ENCODE measurements at regions not wholly inside any gene's neighbourhood (a gene's known extent, or its start where the extent isn't known, plus 50 kb on each side); places are given as distances from the start of the nearest gene placed in this dataset.

DNA sequence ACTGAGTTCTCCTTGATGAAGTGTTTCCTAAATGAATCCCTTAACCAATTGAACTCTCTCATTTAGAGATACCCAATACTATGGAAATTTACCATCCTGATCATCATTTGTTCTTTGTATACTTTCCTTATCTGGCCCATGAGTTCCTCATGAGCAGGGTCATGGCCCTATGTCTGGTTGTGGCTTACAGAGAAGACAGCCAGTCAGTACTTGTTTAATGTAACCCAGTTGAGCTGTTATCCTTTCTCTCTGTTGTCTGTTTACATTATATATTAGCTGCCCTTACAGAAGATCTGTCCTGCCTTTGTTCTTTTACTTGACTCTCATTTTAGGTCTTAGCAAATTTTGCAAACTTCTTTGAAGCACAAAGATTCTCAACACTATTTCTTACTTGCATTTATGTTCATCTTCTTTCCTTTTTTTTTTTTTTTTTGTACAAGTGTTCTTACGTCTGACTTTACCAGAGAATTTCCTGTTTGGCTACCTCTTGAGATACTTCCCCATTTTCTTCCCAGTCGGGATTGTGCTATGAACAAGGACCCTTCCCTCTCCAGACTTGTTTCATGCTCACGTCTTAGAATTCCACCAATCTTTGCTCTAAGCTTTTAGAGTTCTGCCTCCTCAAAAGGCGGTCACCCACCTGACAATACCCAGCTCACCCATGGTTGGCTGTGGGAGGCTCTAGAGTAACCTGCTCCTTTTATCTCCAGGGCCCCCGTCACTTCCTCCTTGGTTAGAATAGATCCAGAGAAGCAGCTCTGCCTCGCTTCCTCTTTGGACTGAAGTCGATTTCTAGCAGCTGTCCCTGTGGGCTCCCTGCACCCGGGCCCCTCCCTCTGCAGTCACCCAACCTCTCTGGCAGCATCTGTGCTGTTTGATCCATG lies 53.6 kb upstream of the RUNX1 start:
- in situ Hi-C loops (cut with HindIII; ENCODE audit: low sequenced_read_pairs), result no loop called here

GRCh38 chr21:35100349-35100811 lies 51.3 kb upstream of the RUNX1 start:
- in situ Hi-C loops (cut with HindIII; ENCODE audit: low sequenced_read_pairs), result no loop called here

GRCh38 chr21:35099310-35099709 lies 50.2 kb upstream of the RUNX1 start:
- in situ Hi-C loops (cut with HindIII; ENCODE audit: low sequenced_read_pairs), result no loop called here
